KMS-11 (cell line): ENCODE measurements at regions not wholly inside any gene's neighbourhood (a gene's known extent, or its start where the extent isn't known, plus 50 kb on each side); places are given as distances from the start of the nearest gene placed in this dataset.

Experiments
- H2AFZ ChIP-seq: fragments of 200-600 bp; sonication (generic); 2 replicates; pipeline ENCODE4 v1.6.1; 2016; ENCODE audit warnings: antibody characterized with exemption, mixed run types, low read depth
- H3K27ac ChIP-seq: fragments of 200-600 bp; sonication (generic); 2 replicates; pipeline ENCODE4 v1.6.1; 2016; ENCODE audit warnings: mild to moderate bottlenecking, mixed run types
- H3K27me3 ChIP-seq: fragments of 200-600 bp; sonication (generic); 2 replicates; pipeline ENCODE4 v1.6.1; 2017; ENCODE audit warnings: mild to moderate bottlenecking, low read depth, mixed run types, moderate library complexity; ENCODE audit not compliant: insufficient read depth
- H3K36me3 ChIP-seq: fragments of 200-600 bp; sonication (generic); 2 replicates; pipeline ENCODE4 v1.6.1; 2017; ENCODE audit warnings: mild to moderate bottlenecking, mixed run types; ENCODE audit not compliant: insufficient read depth
- H3K4me1 ChIP-seq: fragments of 200-600 bp; sonication (generic); 2 replicates; pipeline ENCODE4 v1.6.1; 2016; ENCODE audit warnings: mild to moderate bottlenecking, low read depth, mixed run types; ENCODE audit not compliant: poor library complexity, severe bottlenecking
- H3K4me2 ChIP-seq: fragments of 200-600 bp; sonication (generic); 2 replicates; pipeline ENCODE4 v1.7.0; 2016; ENCODE audit warnings: mild to moderate bottlenecking, mixed run types
- H3K4me3 ChIP-seq: fragments of 200-600 bp; sonication (generic); IDR thresholded peaks from 2 replicates; pipeline ENCODE4 v1.6.1; 2017; ENCODE audit warnings: low read depth, low read length, mixed read lengths; ENCODE audit not compliant: insufficient read depth
- H3K79me2 ChIP-seq: fragments of 200-600 bp; sonication (generic); 2 replicates; pipeline ENCODE4 v1.6.1; 2016; ENCODE audit warnings: low read depth, mixed run types; ENCODE audit not compliant: insufficient read depth
- H3K9ac ChIP-seq: fragments of 200-600 bp; sonication (generic); 2 replicates; pipeline ENCODE4 v1.6.1; 2016; ENCODE audit warnings: mild to moderate bottlenecking, mixed run types
- H4K20me1 ChIP-seq: fragments of 200-600 bp; sonication (generic); 2 replicates; pipeline ENCODE4 v1.6.1; 2016; ENCODE audit warnings: mild to moderate bottlenecking, mixed run types; ENCODE audit not compliant: insufficient read depth
- TF ChIP-seq, protein P1 (sequence below): fragments of 200-600 bp; sonication (generic); conservative IDR thresholded peaks from 2 replicates; pipeline ENCODE4 v1.6.1; 2017; ENCODE audit warnings: low read depth, mild to moderate bottlenecking, antibody characterized with exemption, low read length, moderate library complexity, mixed read lengths

DNA sequence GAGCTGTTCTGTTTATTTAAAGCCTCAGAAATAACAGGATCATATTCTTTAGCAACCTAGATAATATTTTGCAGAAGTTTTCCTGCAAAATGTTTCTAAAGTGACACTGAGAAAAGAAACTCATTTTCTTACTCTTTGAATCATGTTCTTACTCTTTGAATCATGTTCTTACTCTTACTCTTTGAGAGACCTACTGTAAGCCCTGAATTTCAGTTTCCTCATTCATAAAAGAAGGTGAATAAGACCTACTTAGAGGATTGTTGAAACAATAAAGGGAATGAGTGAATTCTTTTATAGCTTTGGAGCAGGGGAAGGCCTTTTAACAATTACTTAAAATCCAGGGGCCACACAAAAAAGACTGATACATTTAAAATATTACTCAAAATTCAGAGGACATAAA lies 221.7 kb upstream of the CMC1 start:
- H2AFZ ChIP-seq: no peak overlapping the region
- H3K4me2 ChIP-seq: no peak overlapping the region
- no peaks in the 10 kb centered on the region for H3K27me3 ChIP-seq
- H3K9ac ChIP-seq: no peak overlapping the region
- H3K4me3 ChIP-seq: no peak overlapping the region
- H3K27ac ChIP-seq: no peak overlapping the region
- TF ChIP-seq, protein P1, sequence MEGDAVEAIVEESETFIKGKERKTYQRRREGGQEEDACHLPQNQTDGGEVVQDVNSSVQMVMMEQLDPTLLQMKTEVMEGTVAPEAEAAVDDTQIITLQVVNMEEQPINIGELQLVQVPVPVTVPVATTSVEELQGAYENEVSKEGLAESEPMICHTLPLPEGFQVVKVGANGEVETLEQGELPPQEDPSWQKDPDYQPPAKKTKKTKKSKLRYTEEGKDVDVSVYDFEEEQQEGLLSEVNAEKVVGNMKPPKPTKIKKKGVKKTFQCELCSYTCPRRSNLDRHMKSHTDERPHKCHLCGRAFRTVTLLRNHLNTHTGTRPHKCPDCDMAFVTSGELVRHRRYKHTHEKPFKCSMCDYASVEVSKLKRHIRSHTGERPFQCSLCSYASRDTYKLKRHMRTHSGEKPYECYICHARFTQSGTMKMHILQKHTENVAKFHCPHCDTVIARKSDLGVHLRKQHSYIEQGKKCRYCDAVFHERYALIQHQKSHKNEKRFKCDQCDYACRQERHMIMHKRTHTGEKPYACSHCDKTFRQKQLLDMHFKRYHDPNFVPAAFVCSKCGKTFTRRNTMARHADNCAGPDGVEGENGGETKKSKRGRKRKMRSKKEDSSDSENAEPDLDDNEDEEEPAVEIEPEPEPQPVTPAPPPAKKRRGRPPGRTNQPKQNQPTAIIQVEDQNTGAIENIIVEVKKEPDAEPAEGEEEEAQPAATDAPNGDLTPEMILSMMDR: no peak
- H3K79me2 ChIP-seq: no peaks in the 10 kb centered on the region
- no peaks in the 10 kb centered on the region for H3K4me1 ChIP-seq
- H3K36me3 ChIP-seq: no peaks in the 10 kb centered on the region
- H4K20me1 ChIP-seq: no peaks in the 10 kb centered on the region

DNA sequence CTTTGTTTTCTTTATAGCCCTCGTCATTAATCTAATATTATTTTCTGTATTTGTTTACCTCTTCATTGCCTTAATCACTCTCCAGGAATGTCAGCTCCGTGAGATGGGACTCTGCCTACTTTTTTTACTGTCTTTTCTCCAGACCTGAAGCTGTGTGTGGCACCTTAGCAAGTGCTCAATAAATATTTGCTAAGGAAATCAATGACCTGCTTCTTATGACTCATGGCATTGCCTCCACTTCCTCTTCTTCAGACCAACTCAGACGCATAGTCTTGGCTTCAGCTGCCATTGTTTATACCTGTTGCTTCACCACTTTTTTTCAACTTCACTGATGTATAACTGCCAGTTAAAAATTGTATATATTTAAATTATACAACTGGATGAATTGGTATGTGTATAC lies 218.5 kb upstream of the CMC1 start:
- H3K36me3 ChIP-seq: no peaks in the 10 kb centered on the region
- H3K27me3 ChIP-seq: no peaks in the 10 kb centered on the region
- H3K4me2 ChIP-seq: no peak overlapping the region
- no peaks in the 10 kb centered on the region for H3K79me2 ChIP-seq
- no peaks in the 10 kb centered on the region for H4K20me1 ChIP-seq
- H3K9ac ChIP-seq: no peak overlapping the region
- TF ChIP-seq, protein P1: no peak
- no peak overlapping the region for H2AFZ ChIP-seq
- H3K4me3 ChIP-seq: no peak overlapping the region
- H3K27ac ChIP-seq: no peak overlapping the region
- H3K4me1 ChIP-seq: no peaks in the 10 kb centered on the region

DNA sequence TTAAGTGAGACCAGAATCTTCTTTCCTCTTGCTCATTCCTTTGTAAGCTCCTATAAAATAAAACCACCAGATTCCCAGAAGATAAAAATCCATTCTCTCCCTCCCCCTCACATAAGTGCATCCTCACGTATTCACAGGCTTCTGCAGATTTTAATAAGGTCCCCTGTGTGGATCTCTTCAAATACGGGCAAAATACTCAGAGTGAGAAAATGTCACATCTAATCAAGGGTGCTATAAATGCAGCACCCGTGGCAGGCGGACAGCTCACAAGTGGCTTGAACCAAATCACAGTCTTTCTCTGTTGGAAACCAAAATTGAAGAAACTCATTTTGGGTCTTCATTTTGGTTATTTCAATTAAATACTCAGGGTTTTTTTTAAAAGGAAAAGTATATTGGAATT lies 212.9 kb upstream of the CMC1 start:
- no peaks in the 10 kb centered on the region for H3K36me3 ChIP-seq
- H3K4me1 ChIP-seq: no peaks in the 10 kb centered on the region
- H2AFZ ChIP-seq: no peak overlapping the region
- H3K4me3 ChIP-seq: no peak overlapping the region
- no peak overlapping the region for H3K9ac ChIP-seq
- H3K79me2 ChIP-seq: no peaks in the 10 kb centered on the region
- no peak overlapping the region for H3K27ac ChIP-seq
- no peaks in the 10 kb centered on the region for H3K27me3 ChIP-seq
- H3K4me2 ChIP-seq: no peak overlapping the region
- TF ChIP-seq, protein P1: no peak
- H4K20me1 ChIP-seq: no peaks in the 10 kb centered on the region

DNA sequence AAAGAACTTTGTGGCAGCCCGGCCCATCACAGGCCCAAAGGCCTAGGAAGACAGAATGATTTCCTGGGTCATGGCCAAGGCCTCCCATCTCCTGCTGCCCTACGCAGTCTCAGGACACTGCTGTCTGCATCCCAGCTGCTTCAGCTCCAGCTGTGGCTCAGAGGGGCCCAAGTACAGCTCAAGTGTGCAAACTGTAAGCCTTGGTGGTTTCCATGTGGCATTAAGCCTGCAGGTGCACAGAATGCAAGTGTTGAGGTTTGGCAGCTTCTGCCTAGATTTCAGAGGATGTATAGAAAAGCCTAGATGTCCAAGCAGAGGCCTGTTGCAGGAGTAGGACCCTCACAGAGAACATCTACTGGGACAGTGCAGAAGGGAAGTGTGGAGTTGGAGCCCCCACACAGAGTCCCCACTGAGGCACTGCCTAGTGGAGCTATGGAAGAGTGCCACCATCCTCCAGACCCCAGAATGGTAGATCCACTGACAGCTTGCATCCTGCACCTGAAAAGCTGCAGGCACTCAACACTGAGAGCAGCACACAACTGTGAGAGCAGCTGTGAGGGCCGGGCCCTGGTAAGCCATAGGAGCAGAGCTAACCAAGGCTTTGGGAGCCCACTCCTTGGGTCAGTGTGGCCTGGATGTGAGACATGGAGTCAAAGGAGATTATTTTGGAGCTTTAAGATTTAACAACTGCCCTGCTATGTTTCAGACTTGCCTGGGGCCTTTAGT lies 208.2 kb upstream of the CMC1 start:
- Histone ChIP-seq H3K36me3 (no peaks in the 10 kb centered on the region), H2AFZ (no peak overlapping the region), H3K27me3 (no peaks in the 10 kb centered on the region), H4K20me1 (no peaks in the 10 kb centered on the region), H3K79me2 (no peaks in the 10 kb centered on the region), H3K27ac (no peak overlapping the region; the same call in 1 of the 2 replicates), H3K4me2 (no peak overlapping the region), H3K9ac (no peak overlapping the region), H3K4me1 (peaks cover 3% of the 10 kb centered on the region), H3K4me3 (no peak overlapping the region)
- TF ChIP-seq, protein P1: no peak
